ENCODE measurements at regions not wholly inside any gene's neighbourhood (a gene's known extent, or its start where the extent isn't known, plus 50 kb on each side); places are given as distances from the start of the nearest gene placed in this dataset.
"Not testable (repeated sequence)": the region's sequence is repeated elsewhere in the genome, so short reads cannot be mapped to it uniquely, and the experiment has no call there.

- no peak for ATAC-seq
- DNase-seq, result no peak
- intact Hi-C loops (cut with DNase I), result no loop called here
These were observed 178.3 kb downstream of the CNTN3 start for GRCh38 chr3:74436184-74436583.

- DNase-seq, result no peak
- no peak for ATAC-seq
- intact Hi-C loops (cut with DNase I), result no loop called here
These were observed 178.8 kb downstream of the CNTN3 start for GRCh38 chr3:74435631-74436030.

- intact Hi-C loops (cut with DNase I), result no loop called here
- DNase-seq, result no peak
- no peak for ATAC-seq
These were observed 180.1 kb downstream of the CNTN3 start for GRCh38 chr3:74434406-74434805.

GRCh38 chr3:74426571-74426970, 187.9 kb downstream of the CNTN3 start:
- ATAC-seq (no peak), DNase-seq (no peak)
- intact Hi-C loops (cut with DNase I), result no loop called here

GRCh38 chr3:74423867-74424266, 190.6 kb downstream of the CNTN3 start:
- ATAC-seq (no peak), DNase-seq (no peak)
- intact Hi-C loops (cut with DNase I), result no loop called here

GRCh38 chr3:74420538-74421124, 193.8 kb downstream of the CNTN3 start:
- no peak for DNase-seq
- intact Hi-C loops (cut with DNase I), result no loop called here
- ATAC-seq, result no peak

GRCh38 chr3:74415731-74416130, 198.7 kb downstream of the CNTN3 start:
- DNase-seq (no peak), ATAC-seq (no peak)
- intact Hi-C loops (cut with DNase I), result no loop called here

GRCh38 chr3:74413547-74414241, 200.8 kb downstream of the CNTN3 start:
- ATAC-seq, result no peak
- DNase-seq, result no peak
- intact Hi-C loops (cut with DNase I), result no loop called here

GRCh38 chr3:74410276-74410941, 204.1 kb downstream of the CNTN3 start:
- intact Hi-C loops (cut with DNase I), result no loop called here
- ATAC-seq, result no peak
- no peak for DNase-seq

- intact Hi-C loops (cut with DNase I), result no loop called here
- DNase-seq, result no peak
- no peak for ATAC-seq
These were observed 205.4 kb downstream of the CNTN3 start for GRCh38 chr3:74409066-74409465.

- DNase-seq, result no peak
- ATAC-seq, result no peak
- intact Hi-C loops (cut with DNase I), result no loop called here
These were observed 211.2 kb downstream of the CNTN3 start for GRCh38 chr3:74403307-74403706.

- intact Hi-C loops (cut with DNase I), result no loop called here
- ATAC-seq (no peak), DNase-seq (no peak)
These were observed 211.6 kb downstream of the CNTN3 start for GRCh38 chr3:74402821-74403220.

GRCh38 chr3:74393426-74393825, 221.0 kb downstream of the CNTN3 start:
- DNase-seq (no peak), ATAC-seq (no peak)
- intact Hi-C loops (cut with DNase I), result no loop called here

- DNase-seq (no peak), ATAC-seq (no peak)
These were observed 224.2 kb downstream of the CNTN3 start for GRCh38 chr3:74390121-74390877.

GRCh38 chr3:74387111-74387735, 227.2 kb downstream of the CNTN3 start:
- intact Hi-C loops (cut with DNase I), result no loop called here
- ATAC-seq, result no peak
- DNase-seq, result no peak

More at GRCh38 chr3:74390121-74390877, 224.2 kb downstream of the CNTN3 start:
- intact Hi-C loops (cut with DNase I), result no loop called here

GRCh38 chr3:74384159-74384558, 230.3 kb downstream of the CNTN3 start:
- no peak for DNase-seq
- ATAC-seq, result no peak
- intact Hi-C loops (cut with DNase I), result no loop called here

- intact Hi-C loops (cut with DNase I), result loop anchor here in 1 of 2 donors (10.0 kb wide), 1 partner anchor 627 kb away; no protein-coding TSS in a partner anchor
- DNase-seq (no peak), ATAC-seq (no peak)
These were observed 236.8 kb downstream of the CNTN3 start for GRCh38 chr3:74377669-74378068.

GRCh38 chr3:74376323-74376722, 238.1 kb downstream of the CNTN3 start:
- DNase-seq, ATAC-seq: not testable (repeated sequence)
- intact Hi-C loops (cut with DNase I), result loop anchor here in 1 of 2 donors (10.0 kb wide), 1 partner anchor 628 kb away; no protein-coding TSS in a partner anchor

GRCh38 chr3:74375653-74376052, 238.8 kb downstream of the CNTN3 start:
- intact Hi-C loops (cut with DNase I), result loop anchor here in 1 of 2 donors (10.0 kb wide), 1 partner anchor 629 kb away; no protein-coding TSS in a partner anchor

More at GRCh38 chr3:74375653-74376052, 238.8 kb downstream of the CNTN3 start:
- no peak for ATAC-seq
- no peak for DNase-seq
